GM12874 (cell line): ENCODE measurements at regions not wholly inside any gene's neighbourhood (a gene's known extent, or its start where the extent isn't known, plus 50 kb on each side); places are given as distances from the start of the nearest gene placed in this dataset.

Experiments used
- CTCF ChIP-seq: IDR thresholded peaks from 2 replicates; pipeline ENCODE4 v1.5.1; 2011; ENCODE audit warnings: low read depth, mild to moderate bottlenecking, control low read depth, low read length, moderate library complexity; ENCODE audit not compliant: insufficient read depth

DNA sequence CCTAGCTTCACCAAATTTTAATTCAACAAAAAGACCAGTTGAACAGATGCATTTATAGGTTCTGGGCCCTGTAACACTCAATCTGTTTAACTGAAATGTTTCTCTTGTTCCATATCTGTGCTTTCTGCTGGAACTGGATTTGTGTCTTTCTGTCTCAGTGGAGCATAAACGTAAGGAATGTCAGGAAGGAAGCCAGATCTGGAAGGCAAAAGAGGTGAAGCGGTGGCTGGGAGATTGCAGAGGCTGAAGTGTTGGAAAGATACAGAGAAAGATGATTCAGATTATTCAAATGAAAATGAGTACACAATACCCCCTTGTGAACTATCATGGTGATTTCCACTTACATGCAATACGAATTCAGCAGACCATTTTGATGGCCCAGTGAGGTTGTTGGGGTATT lies 406.8 kb downstream of the BRINP1 start:
- TF ChIP-seq CTCF: no peak

GRCh38 chr9:118963674-118964073 lies 405.6 kb downstream of the BRINP1 start:
- no peak for TF ChIP-seq CTCF

DNA sequence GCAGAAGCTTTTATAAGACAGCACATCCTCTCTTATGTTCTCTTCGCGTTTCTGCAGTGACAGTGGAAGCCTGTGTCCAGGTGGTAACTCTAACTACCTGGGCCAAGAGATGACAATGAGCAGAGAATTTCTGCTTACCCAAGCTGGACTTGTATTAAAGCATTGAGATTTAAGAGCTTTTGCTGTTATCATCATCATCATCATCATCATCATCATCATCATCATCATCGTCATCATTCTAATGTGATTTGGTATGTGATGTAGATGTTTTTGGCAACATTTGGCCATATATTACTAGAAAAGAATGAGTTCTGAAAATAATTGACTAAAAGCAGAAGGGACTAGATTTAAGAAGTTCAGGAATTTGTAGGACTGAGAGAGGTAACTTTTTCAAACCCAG lies 401.3 kb downstream of the BRINP1 start:
- no peak for TF ChIP-seq CTCF

DNA sequence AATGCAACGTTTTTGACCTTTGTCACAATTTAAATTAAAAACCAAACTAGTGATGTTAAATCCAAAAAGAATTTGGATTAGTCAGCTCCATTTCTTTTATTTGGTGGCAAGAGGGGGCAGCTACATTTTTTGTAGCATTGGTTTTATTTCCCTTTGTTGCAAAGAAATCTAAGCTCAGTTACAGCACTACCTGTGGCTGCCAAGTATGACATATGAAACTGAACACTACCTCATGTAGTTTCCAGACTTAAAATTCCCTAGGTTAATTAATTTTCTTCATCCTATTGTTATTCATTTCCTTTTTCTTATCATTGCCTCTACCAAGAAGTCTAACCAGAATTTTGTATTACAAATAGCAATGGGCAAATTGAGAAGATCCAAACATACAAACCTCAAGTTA lies 393.5 kb downstream of the BRINP1 start:
- TF ChIP-seq CTCF: no peak

- no peak for TF ChIP-seq CTCF
These were observed 393.1 kb downstream of the BRINP1 start for GRCh38 chr9:118976160-118976559.

DNA sequence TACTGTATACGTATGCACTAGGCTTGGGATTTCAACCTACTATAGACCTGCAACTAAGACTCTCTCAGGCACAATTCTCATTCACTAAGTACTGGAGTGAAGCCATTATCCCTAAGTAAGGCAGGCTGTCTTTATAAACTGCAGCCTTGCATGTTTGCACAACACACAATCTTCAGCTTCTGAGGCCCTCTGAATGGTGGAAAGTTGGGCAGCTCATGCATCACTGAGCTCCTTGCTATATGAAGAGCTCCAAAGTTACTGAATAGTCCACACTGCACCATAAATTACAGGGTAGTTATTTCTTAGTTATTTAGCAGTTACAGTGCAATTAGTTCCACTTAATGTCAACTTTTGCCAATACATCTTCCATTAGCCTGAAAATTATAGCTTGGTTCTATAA lies 384.6 kb downstream of the BRINP1 start:
- TF ChIP-seq CTCF: no peak

- TF ChIP-seq CTCF: no peak
These were observed 383.4 kb downstream of the BRINP1 start for GRCh38 chr9:118985851-118986250.

GRCh38 chr9:118987167-118987566 lies 382.1 kb downstream of the BRINP1 start:
- TF ChIP-seq CTCF: no peak
